ENCODE measurements at regions not wholly inside any gene's neighbourhood (a gene's known extent, or its start where the extent isn't known, plus 50 kb on each side); places are given as distances from the start of the nearest gene placed in this dataset.

GRCh38 chr11:106514706-106515105 is 437.2 kb downstream of the AASDHPPT start:
- TF ChIP-seq CTCF (conservative IDR thresholded peaks at IDR 0.05; ENCODE audit: low read depth, low read length) (no peak), EZH2 (IDR thresholded peaks at IDR 0.05; ENCODE audit: low read length, unreplicated experiment) (no peak)

All from PC-3 (cell line).